SW480 (cell line): ENCODE measurements at regions not wholly inside any gene's neighbourhood (a gene's known extent, or its start where the extent isn't known, plus 50 kb on each side); places are given as distances from the start of the nearest gene placed in this dataset.
A peak's percentile ranks its signal among the peaks of the same experiment; 100 is the strongest.

ENCODE experiments used
- DNase-seq: peaks from one replicate; pipeline ENCODE4 v3.0.0-alpha.2; 2016; ENCODE audit warnings: low spot score

DNA sequence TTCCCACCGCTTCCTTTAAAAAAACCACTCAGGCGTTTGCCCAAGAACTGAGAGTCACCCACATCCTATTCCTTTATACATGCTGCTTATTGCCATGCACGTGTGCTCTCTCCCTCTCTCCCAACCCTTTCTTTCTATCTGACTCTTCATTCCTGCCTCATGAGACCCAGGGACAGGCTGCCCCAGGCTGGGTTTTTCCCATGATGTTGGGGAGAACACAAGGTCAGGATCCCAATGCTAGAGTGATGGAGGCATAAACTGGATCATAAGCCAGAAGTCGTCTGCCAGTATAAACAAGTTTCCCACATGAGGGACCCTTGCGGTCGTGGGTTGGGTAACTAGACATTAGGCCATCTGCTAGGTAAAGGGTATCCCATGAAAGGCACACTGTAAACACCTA lies 64.9 kb downstream of the CD2 start:
- no peak for DNase-seq

DNA sequence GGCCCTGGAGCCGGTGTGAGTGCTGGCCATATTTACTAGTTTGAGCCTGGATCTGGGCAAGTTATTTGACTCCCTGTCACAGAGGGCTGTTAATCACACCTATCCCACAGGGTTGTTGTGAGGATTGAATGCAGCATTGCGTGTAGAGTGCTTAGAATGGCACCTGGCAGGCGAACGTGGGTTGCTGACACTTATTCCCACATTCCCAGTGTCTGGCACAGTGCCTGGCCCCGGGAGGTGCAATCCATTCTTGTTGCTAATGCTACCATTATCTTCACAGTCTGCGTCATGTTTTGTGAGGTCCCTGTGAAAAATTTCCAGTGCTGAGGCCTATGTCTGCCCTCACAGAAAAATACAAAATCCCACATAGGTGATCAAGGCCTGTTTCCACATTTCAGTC lies 66.1 kb downstream of the CD2 start:
- DNase-seq: no peak

DNA sequence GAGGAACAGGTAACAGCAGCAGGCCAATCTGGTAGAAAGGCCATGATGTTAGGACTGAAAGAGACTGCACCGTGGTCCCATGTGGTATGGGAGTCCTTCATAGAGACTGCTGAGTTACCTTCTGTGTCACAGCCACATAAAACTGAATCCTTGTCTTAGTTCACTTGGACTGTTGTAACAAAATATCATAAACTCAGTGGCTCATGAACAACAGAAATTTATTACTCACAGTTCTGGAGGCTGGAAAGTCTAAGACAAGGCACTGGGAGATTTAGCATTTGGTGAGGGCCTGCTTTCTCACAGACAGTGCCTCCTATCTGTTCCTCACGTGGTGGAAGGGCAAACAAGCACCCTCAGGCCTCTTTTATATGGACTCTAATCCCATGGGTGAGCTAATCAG lies 67.5 kb downstream of the CD2 start:
- DNase-seq: no peak

DNA sequence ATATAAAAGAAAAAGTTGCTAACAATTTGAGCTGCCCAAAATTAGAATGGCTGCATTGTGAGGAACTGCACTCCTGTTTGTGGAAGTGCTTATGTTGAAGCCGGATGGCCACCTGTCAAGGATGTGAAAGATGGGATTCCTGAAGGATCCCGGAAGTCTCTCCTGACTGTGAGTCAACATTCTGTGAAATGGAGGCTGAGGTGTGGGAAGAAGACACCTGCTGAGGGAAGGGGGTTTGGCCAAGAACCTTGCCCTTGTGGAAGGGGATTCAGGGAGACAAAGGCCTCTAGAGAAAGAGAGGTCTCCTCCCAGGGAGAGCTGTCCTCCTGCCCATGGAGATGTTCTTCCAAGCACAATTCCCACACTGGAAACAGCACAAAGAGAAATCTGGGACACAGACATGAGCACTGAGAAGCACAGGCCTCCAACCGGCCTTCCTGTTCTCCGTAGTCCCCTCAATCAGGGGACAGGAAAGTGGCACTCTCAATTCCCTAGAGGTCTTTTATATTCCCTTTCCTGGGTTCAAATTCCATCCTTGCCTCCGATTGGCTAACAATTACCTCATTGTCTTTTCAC lies 70.5 kb downstream of the CD2 start:
- no peak for DNase-seq

DNA sequence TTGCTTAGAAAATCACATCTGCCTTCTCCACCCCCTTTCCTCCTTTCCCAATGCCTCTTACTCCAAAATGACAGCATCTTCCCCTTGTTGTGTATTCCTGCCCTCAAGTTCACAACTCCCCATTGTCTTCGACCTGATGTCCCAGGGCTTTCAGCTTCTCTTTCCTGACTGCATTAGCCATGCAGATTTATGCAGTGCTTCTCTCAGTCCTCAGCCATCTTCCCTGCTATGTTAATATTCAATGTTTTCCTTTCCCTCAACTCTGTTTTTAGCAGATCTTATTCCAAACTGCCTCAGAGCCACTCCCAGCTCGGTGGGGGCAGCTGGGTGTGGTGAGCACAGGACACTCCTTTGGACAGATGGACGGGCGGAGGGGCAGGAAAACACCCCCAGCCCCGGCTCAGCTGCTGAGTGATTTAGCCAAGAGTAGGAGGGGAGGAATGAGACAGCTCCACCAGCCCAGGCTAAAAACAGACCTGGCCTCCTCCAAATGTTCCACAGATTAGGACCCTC lies 71.0 kb downstream of the CD2 start:
- no peak for DNase-seq

DNA sequence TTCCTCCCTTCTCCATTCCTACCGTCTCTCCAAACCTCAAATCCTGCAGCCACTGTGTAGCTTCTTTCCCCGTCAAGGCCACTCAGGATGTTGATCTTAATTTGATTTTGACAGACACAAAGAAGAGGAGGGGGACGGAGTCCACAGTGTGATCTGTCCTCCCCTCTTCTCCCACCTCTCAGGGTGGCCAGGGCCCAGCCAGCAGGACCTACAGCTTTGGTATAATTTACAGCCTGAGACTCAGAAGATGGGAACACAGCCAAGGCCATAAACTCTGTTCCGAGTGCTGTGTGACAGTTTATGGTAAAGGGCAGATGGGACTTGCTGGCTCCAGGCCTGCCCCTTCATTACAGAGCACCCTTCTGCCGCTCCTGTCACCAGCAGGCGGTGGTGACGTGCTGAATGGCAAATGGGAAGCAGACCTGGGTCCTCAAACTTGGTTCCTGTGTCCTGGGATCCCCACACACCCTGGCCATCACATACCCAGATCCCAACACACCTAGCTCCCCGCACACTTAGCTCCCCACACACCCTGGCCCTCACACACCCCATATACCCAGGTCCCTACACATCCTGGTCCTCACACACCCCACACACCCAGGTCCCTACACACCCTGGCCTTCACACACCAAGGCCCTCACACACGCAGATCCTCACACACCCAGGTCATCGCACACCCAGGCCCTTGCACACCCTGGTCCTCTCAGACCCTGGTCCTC lies 71.6 kb downstream of the CD2 start:
- no peak for DNase-seq

DNA sequence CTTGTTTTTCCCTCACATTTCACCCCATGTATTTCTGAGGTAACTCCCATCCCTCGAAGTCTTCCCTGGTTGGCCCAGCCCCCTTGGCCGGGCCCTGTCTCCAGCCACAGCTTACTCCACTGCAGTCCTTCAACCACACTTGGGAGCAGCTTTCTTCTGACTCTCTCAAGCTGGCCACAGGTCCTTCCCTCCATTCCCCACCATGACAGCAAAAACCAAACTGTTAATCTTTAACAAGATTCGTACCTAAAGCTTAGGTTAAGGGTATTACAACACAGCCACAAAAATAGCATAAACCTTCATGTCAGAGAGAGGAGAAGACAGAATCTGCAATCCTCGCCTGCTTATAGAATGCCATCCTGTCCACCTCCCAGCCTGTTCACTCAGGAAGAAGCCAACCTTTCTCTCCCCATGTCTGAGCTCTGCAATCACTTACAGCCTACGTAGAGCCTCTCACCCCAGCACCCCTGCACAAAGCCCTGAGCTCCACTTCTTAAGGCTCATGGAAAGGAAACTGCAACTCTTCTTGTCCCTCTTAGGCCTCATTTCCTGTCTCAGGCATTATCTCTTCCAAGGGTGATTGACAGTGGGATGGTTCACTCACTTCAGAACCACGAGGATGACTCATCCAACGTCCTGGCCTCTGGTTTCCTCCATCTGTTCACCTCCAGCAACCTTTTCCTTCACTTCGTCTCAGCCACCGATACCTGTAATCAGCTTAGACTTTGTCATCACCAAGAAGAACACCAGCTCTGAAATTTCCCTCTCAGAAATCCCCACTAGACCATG lies 72.8 kb downstream of the CD2 start:
- peak; percentile 46 for DNase-seq

DNA sequence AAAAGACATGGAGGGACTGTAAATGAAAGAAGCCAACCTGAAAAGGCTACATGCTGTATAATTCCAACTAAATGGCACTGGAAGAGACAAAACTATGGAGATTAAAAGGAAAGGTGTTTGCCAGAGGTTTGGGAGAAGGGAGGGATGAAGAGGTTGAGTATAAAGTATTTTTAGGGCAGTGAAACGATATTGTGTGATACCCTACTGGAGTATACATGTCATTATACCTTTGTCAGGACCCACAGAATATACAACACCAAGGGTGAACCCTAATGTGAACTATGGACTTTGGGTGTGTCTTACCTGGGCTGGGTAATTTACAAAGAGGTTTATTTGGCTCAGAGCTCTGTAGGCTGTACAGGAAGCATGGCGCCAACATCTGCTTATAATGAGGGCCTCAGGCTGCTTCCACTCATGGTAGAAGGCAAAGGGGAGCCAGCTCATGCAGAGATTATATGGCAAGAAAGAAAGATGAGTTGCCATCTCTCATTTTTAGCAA lies 73.4 kb downstream of the CD2 start:
- no peak for DNase-seq

DNA sequence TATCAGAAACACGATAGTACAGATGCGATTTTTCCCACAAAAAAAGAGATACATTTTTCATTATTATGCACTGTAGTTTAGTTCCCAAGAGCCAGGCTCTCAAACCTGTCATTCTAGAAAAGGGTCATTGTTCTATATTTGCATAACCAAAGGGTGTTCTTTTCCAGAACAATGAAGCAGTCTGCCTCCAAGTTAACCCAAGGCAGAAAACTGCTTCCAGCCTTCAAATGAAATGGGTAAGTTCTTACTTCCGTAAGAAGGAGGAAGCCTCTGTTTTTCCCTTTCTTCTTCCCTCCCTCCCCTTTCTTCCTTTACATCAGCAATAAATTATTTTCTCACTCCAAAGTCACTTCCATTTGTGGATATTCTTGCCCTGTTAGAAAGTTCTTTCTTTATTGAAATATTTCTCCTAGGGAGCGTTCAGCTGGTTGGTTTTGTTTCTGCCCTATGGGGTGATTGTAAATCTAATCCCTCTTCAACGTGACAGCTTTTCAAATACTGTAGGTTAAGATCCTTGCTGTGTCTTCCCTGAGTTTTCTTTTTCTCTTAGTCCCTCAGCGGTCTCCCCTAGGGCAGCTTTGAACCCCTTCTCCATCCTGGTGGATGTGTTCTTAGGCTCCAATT lies 77.3 kb upstream of the PTGFRN start:
- DNase-seq: no peak

DNA sequence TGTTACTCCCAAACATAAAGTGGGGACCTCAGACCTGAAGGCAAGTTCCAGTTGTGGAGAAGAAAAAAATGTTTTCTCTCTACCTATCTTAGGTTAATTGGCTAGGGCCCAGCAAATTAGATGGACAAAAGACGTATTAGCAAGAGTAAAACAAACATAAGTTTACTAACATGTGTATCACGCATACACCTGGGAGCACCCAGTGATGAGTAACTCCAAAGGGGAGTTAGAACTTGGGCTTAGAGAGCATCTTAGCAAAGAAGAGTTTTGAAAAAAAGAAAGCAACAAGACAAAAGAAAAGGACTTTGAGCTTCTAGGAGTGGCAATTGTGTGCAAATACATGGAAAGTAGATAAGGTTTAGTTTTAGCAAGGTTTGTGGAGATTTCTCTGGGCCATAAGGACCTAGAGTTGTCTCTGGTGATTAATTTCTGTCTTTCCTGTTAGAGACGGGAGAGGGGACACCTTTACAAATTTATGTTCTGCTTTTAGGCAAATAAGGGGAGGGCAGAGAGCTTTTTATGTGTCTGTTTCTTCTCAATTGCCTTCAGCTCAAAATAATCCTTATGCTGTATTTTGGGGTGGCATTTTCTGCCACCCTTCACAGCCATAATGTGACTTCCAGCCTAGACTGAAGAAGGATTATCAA lies 76.7 kb upstream of the PTGFRN start:
- no peak for DNase-seq

DNA sequence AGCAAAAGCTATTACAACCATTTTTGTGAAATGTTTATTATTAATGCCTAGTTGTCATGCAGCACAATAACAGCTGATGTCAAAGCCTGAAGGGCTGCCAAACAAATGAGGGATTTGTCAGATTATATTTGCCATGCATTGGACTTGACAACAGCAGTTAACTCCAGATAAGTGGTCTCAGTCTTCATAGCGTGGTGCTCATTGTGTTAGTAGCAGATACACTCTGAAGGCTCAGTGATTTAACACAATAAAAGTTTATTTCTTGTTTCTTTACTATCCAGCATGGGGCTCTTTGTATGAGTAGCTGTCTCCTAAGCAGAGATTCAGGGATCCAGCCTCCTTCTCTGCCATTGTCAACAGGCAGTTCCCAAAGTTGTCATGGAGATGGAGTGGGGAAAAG lies 76.0 kb upstream of the PTGFRN start:
- DNase-seq: no peak

DNA sequence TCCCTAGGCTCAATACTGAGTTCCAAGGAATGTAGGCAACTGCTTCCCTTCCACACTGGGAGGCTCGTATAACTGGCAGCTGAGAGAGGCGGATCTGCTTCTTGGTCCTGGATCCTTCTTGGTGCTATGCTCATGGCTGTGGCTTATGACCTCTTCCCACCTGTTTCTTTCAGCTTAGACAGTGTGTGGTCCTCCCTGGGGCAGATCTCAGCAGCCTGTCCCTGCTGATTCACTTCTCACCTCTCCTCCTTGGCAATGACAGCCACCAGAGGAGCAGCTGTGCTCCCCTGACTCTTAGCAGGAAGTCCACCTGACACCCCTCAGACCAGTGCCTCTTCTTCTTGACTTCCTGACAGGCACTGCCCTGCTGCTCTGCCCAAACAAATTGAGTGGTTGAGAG lies 75.1 kb upstream of the PTGFRN start:
- DNase-seq: no peak

DNA sequence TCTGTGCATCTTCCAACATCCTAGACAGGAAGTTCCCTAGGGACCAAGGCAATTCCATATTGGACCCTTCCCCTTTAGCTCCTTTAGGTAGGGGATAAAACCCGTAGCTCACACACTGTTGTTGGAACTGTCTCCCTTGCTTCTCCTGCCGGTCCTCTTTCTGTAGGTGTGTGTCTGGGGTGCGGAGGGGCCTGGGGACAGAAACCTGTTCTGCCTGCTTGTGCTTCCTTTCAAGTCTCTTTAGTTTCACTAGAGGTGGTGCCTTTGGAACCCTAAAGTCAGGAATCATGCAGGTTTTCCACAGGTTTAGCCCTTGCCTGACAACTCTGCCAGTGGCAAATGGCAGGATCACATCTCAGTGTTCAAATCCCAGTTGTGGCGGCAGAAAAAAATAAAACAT lies 74.6 kb upstream of the PTGFRN start:
- DNase-seq: no peak

DNA sequence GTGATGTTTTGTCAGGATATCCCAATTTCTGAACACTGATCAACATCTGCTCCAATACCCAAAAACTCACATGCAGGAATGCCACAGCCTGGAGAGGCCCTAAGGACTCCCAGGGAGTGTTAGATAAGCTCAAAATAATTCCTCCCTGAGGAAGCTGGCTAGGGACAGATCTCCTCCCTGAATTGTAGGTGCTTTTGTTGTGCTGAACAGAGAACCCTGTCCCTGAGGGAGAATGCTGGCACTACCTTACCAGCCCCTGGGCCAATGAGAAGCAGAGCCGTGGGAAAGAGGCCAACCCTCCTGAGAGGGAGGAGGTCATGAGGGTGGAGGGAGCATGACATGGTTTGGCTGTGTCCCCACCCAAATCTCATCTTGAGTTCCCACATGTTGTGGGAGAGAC lies 73.6 kb upstream of the PTGFRN start:
- DNase-seq: no peak

DNA sequence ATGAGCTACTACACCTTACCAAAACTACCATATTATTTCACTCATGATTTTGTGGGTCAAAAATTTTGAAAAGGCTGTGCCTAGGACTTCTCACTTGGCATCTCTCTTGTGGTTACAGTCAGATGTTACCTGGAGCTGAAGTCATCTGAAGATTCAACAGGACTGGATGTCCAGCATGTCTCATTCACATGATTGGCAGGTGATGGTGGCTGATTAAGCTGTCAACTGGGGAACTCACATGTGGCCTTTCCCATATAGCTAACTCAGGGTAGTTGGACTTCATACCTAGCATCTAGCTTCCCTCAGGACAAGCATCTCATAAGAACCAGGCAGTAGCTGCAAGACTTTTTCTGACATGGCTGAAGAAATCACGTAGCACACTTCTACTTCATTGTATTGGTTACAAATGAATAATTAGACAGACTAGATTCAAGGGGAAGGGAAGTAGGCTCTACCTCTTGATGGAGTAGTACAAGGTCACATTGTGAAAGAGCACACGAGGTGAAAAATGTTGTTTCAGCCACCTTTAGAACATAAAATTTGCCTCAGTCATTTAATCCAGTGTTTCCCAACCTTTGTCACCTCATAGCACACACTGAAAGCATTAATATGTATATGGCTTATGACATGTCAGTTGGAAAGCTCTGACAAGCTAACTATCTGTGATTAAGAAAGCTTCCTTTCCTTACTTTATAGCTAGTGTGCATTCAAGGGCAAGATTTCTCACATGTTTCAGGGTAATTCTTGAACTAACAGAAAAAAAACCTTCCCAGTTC lies 68.0 kb upstream of the PTGFRN start:
- no peak for DNase-seq

DNA sequence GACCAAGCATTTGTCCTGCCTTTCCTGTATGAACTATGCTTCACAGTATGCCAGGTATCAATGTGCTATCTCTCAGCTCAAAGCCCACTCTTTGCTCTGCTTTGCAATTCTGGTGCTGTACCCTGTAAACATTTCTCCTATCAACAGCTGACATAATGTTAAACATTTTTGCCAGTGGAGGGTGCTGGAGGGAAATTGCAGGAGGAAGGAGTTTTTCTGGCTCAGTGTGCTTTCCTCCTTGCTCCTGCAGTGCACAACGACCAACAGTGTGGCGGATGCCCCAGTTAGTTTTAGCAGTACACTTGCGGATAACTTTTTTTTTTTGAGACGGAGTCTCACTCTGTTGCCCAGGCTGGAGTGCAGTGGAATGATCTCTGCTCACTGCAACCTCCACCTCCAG lies 67.1 kb upstream of the PTGFRN start:
- no peak for DNase-seq

DNA sequence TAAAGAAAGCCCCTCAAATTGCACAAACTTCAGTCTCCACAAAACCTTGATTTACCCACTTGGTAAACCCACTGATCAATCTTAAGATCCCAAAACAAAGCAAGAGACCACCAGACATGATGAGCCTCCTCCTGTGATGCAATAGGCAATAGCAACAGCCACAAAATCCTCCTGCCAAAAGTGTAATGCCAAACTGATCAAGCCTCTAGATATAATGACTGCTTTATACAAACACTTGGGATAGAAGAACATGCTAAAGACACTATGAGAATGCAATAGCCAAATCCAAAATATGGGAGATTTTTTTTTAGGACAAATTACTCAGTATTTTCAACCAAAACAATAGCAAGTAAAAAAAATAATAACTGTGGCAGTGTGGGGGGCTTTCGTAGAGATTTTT lies 64.9 kb upstream of the PTGFRN start:
- no peak for DNase-seq

DNA sequence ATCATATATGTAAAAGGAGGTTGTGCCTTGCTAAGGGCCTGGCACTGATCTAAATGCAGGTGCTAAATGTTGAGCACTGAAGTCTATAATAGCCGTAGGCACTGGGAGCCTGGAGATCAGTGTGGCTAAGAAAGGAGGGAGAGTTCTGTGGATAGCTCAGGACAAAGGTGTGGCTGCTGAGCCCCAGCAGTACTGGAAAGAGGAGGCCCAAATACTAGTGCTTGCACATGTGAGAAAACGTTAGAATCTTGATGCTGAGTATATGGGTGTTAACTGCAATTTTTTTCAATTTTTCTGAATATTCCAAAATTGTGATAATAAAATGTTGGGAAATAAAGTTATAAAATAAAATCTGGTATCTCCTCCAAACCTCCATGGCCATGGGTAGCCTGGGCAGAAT lies 62.5 kb upstream of the PTGFRN start:
- no peak for DNase-seq

DNA sequence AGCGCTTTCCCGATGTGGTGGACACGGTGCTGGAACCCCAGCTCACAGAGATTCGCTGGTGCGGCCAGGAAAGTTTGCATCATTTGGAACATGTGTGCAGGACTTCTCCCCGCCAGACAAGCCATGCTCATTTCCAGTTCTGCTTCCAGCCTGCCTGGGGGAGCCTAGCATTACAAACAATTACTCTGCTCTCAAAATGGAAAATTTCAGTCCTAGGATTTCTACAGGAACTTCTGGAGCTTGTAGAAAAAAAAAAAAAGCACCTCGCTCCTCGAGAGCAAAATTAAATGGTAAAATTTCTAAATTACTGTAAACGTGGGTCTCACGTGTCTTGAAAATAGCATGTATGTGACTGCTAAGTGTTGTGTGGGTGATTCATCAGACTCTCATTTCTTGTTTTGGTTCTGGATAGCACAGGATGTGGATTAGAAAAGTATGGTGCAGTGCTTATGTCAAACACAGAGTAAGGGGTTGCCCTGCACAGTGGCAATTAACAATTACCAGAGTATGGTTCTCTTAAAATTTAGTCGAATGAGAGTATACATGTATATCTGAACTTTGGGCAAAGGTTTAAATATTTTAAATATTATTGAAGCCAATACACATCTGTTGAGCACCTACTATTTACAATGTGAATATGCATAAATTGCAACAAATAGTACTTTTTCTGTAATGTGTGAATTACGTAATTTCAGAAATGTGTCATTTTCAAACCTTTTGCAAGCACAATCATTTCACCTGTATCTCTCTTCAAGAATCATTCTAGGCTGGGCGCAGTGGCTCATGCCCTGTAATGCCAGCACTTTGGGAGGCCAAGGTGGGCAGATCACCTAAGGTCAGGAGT lies 61.8 kb upstream of the PTGFRN start:
- DNase-seq: no peak

DNA sequence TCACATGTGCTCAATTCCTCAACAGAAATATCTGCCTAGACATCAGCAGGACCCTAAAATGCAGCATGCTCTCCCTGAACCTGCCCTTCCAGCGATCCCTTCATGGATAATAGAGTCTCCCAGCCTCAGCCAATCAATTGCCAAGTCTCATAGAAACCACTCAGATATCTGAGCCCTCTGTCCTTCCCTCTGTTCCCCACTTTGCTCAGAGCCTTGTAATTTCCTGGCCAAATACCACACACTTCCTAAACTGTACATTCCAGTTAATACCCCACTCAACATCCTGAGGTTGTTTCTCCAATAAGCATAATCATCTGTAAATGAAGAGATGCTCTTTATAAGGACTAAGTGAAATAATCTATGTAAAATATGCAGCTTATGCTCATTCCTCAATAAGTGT lies 59.3 kb upstream of the PTGFRN start:
- DNase-seq: no peak
